Stimulated activated CD4-positive, alpha-beta T cell treated with anti-CD3 and anti-CD28 coated beads, TNF-alpha, amount 100 ng/mL, for 4 hours (primary cell): ENCODE measurements at regions not wholly inside any gene's neighbourhood (a gene's known extent, or its start where the extent isn't known, plus 50 kb on each side); places are given as distances from the start of the nearest gene placed in this dataset.

ENCODE experiments used
- DNase-seq, 3 experiments: peaks; one replicate each; pipeline ENCODE4 v3.0.0-alpha.2; 2020; ENCODE audit warnings: low read depth in 3 of 3

DNA sequence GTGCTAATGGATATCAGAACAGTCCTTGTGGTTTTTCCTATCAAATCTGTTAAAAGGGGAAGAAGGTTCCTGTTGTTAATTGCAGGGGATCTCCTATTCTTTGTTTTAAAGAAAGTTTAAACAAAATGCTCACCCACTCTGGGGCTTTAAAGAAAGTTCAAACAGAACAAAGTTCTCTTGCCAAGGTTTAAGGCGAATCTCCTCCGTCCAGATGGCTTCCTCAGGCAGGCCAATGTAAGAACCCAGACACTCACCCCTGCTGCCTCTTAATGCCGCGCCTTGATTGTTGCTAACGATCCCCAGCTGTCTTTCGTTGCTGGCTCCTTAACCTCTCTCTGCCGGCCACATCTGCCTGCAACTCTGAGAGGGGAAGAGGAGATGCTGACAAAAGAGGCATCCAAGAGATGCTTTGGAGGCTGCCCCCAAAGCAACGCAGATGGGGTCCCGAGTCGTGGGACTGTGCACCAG lies 235.0 kb upstream of the PRDM1 start:
- DNase-seq = no peak

DNA sequence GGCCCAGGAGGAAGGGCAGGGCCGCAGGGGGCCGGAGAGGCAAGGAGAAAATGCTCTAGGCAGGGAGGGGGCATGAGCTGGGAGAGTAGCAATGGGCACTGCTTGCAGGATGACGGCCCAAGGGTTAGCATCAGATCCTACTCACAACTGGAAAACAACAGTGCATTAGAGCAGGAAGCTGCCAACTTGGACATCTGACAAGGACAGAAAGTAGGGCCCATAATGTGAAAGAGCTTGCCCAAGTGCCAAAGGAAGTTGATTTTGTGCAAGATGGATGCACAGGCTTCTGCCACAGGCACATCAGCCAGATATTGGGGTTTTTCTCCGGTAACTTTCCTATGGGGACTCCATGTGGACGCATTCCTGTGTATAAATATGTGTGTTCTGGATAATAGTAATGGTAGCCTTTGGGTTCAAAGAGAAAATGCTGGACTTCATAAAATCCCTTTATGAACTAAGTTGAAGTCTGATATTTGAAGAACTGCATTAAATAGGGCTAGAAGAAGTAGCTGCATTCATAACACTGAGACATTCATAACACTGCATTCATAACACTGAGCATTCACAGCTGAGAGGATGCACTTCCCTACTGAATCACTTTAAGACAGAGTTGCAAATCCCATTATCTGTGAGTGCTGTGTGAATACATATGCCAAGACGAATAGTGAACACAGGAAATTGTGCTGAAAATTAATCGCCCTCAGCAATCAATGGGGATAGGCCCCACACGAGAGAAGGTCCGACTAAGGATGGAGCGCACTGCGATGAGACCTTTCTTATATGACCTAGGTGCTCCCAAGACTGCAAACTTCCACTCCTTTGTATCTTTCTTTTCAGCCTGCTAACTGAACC lies 235.6 kb upstream of the PRDM1 start:
- no peak for DNase-seq

DNA sequence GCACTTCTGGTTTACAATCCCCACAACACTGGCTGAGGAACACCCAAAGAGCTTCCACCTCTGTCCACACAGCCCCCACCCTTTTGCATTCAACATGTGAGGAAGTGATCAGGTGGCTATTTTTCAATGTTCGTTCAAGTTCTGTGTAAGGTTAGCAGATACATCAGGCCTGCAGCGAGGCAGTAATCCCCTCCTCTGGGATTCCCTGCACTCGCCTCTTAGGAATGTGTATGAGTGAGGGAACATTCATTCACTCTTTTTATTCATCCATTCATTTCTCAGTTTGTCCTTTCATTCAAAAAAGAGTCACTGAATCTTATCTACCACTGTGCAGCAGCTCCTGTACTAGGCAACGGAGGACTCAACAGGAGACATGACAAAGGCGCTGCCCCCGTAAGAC lies 236.4 kb upstream of the PRDM1 start:
- DNase-seq = no peak

DNA sequence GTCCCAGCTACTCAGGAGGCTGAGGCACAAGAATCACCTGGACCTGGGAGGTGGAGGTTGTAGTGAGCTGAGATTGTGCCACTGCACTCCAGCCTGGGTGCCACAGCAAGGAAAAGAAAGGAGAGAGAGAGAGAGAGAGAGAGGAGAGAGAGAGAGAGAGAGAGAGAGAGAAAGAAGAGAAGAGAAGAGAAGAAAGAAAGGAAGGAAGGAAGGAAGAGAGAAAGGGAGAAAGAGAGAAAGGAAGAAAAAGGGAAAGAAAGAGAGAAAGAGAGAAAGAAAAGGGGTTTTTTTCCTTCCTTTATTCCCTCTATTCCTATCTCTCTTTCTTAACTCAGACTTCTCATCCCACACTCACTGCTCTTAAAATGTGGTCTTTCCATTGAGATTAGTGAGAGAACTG lies 238.7 kb upstream of the PRDM1 start:
- DNase-seq = no peak

DNA sequence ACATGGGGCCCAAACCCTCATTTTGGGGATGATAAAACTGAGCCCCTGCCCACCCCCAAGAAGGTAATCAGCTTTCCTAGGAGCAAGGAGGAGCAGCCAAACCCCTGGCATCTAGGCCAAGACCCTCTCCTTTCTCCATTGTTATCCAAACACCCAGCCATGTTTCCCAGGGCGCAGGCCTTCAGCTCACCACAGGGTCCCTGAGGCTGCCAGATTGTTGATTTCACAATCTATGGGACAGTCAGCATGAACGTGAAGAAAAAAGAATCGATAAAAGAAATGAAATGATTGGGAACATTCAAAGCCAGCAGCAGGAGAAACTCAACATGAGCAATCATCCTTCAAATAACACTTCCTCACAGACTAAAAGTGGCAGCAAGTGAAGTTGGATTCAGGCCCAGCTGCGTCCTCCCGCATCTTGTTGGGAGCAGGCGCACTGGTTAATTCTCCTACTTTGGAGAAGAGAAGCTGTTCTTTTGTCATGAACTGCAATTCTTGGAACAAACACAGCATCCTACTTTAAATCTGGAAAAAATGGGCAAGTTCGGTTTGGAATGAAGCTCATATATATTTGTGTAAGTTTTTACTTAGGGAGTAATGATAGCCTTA lies 241.8 kb upstream of the PRDM1 start:
- no peak for DNase-seq

DNA sequence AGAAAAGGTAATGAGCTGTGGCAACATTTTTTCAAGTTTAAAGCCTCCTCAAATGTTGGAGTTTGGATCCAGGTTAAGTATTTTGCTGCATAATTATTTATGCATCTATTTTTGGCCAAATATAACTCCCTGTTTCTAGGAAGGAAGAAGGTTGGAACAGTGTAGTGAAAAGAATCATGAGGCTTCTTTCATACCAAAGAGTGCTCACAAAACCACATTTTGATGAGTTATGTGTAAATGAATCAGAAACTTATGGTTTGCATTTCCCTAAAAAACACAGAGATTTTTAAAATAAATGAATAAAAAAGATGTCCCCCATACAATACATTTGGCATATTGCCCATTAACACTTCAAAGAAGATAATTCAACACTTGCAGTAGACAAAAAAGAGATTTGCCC lies 246.9 kb upstream of the PRDM1 start:
- DNase-seq = no peak

DNA sequence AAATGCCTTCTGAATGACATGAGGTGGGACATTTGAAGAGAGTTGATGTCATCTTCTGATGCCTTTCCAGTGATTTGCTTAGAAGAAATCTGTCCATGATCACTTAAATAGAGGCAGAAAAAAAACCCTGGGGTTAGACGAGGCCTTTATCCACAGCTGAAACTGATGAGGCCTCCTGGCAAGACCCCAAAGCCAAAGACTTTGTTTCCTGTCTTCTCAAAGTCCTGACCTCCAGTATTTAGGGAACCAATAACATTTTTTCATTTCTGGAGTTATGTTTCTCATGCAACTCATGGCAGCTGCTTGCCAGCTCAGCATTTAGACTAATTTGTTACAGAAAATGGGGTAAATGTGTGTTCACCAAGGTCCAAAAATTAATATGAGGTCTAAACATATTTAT lies 248.0 kb upstream of the PRDM1 start:
- no peak for DNase-seq

DNA sequence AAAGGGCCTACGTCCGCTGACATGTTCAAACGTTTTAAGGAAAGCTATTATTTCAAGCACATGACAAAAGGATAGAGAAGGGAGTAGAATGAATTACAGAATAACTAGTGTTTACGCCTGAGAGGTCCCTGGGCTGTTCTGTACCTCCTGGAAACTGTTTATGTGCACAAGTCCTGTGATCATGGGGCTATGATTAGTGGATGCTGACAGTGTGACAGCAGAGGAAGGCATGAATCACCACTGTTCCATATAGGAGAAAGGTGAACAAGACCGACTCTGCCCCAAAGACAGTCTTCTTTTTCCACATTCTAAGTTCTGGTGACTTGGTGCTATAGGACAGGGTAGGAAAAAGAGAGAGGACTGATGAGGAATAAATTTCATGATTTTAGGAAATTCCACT lies 249.2 kb upstream of the PRDM1 start:
- no peak for DNase-seq

DNA sequence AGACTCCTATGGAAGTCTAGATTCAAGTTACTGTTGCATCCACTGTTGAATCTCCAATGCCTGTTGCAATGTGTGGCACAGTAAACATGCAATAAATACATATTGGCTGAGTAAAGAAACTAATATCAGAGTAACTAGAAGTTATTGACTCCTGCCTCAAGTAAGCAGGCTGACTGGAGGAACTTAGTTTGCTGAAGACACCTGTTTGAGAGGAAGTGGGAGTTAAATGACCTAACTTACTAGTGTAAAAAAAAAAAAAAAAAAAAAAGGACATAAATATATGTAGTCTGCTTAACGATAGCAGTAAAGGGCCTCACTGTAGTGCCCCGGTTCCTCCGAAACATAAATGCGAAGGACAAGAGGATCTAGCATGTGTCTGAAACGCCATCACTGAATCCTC lies 249.8 kb upstream of the PRDM1 start:
- DNase-seq = no peak

DNA sequence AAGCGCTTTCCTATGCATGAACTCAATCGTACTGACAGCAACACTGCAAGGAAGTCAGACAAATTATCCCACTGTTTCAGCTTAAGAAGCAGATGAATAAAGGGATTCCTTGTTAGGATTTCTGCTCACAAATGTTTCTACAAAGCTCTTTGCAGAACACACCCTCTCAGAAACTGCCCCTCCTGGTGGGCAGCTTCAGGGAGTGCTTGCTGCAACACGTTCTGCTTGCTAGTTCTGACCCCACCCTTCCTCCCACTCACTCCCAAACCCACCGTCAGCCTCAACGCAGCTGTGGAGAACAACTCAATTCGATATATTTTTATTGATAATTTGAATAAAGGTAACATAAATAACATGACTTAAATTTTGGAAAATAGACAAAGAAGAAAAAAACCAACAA lies 250.8 kb upstream of the PRDM1 start:
- DNase-seq = no peak

DNA sequence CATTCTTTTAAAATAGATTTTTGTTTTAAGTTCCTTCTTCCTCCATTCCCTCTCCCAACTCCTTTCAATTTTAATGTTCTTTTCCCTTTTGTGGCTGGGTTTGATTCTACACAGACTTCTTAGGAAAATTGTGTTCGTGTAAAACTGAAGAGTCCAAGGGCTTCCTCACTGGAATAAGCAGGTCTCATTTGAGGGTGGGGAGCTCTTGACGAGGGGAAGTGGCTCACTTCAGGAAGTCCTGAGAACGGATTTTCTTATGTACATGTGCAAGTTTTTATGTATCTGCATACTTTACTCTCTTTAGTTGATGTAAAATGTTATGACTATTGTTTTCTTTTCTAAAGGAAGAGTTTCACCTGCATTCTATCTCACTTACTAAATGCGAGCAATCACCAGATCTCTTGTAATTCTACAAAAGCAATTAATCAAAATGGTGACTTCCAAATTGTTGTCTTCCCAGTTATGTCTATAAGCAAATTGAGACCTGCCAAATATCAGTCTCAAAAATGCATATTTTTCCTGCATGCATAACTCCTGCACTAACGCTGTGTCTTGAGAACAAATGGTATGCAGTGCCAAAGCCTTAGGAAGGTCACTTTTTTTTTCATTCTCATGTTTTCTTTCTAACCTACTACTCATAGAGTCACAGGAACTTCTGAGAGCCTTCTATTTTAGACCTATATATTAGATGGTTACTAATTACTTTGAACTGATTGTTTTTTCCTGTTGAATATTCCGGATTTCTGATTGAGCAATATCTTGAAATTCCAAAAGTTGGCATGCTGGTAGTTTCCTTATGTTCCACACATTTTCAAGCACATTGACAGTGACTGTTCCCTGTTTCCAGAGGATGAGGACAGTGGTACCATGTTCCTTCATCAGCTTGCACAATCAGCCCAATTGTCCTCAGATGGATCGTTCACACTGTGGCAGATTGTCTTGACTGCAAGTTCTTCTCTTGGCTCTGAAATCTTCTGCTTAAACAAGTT lies 251.9 kb upstream of the PRDM1 start:
- DNase-seq = no peak

DNA sequence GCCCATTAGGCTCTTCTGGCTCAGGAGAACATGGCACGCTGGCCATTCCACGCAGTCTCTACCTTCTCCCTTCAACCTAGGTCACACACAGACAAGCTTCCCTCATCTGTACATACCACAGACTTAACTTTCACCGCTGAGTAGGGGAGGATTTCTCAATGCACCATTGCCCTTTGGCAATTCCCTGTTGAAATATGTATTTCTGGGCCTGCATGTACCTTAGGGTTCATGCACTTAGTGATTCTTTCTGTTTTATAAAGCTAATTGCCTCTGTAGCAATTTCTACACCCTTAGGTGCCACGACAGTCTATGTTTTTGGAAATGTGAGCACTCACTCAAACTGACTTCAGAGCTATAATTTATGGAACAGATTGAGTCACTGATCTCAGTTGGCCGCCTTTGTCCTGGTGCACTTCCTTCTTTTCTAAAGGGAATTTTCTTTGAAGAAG lies 253.8 kb upstream of the PRDM1 start:
- DNase-seq = no peak

DNA sequence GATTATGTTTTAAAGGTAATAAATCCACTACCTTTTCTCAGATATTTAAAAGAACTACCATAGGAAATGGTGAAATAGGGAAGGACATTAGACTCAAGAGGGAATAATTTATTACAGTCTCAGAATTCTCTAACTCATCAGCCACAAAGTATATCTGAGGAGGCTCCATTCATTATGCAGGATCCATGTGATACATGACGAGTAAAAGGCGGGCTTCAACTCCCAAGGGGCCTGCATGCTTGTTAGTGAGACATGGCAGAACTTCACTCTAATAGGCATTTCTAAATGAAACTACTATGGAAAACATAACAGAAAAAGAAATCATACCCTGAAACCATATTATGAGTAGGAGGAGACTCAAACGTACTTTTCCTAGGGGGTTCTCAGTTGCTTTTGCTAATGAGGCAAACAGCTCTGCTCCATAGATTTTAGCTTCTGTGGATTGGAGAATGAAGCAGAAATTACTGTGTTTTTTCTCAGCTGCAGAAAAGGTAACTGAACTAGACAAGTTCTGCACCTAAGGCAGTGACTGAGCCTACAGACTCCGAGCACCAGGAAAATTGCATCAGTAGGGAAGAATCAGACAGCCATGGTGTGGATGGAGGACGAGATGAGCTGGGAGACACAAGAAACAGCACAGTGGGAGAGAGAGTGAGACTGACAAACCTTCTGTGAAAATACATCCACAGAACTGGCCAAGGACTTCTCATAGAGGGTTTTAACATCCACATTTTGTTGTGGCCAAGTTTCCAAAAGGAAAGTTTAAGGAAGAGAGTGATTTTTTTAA lies 254.6 kb upstream of the PRDM1 start:
- no peak for DNase-seq

DNA sequence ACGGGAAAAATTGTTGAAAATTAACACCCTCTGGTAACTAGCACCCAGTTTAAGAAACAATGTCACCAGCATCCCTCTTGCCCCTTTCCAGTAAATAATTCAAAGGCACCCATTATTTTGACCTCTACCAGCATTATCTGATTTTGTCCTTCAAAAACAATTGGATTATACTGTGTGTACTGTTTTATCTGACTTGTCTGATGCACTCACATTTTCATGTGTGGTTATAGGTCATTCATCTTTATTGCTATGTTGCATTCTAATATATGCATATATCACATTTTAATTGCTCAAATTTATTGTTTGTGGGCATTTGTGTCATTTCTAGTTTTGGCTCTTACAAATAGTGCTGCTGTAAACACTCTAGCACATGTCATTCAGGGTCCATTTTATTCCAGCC lies 260.9 kb upstream of the PRDM1 start:
- DNase-seq = no peak

DNA sequence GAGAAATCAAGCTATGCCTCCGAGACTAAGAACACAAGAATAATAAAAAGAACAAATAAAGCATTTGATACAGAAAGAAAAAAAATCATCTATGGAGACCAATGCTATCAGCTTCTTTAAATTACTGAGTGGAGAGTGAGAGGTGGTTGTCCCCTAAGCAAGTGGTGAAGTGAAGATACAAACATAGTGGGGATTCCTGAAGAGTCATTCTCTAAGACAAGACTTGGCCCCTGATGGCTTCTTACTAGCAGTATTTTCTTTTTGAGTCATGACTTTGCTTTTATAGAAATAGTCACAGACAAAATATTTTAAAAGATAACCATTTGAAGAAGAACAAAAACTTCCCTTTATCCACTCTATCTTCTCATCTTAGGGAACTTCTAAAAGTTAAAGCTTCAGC lies 261.4 kb upstream of the PRDM1 start:
- DNase-seq = no peak

DNA sequence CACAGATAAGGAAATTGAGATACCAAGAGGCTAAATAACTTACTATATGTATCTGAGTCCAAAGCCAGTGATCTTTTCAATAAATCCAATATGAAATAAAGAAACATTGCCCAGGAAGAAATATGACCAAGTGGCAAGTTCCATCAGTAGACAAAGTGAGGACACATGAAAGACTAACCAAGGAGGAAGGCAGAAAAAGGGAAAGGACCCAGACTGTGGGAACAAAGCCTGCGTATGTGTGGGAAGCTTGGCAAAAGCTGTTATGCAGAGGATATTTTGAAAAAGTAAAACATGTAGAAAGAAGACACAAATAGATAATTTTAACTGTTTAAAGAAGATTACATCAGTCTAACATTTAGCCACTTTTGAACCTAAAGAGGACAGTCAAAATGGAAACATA lies 264.4 kb upstream of the PRDM1 start:
- DNase-seq = no peak

DNA sequence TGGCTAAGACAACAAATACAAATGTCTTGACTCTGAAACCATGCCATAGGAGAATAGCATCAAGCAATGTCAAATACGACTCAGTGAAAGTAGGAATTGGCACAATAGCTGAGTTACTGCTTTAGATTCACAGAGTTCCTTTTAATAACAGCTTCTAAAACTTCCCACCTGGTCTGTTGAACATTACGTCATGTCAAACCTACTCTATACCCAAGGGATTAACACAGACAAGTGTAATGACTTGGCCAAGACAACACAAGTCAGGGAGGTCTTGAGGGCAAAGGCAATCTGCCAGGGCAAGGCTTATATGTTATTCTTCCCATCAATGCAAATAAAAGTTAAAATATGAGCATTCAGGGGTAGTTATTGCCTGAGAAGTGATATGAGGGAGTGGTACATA lies 265.1 kb upstream of the PRDM1 start:
- DNase-seq = no peak

DNA sequence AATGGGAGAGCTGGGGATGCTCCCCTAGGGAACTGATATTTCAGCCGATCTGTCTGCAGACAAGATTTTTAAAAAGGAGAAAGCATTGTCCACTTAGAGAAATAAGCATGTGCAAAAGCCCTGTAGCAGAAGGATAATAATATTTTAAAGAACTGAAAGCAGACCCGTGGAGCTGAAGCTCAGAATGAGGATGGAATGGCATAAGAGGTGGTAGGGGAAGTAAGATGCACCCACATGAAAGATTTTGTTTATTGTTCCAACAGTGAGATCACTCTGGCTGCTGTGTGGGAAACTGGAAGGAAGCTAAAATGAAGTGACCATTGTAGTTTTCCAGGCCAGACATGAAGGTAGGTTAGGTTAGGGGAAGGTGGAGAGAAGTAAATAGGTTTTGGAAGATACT lies 266.4 kb upstream of the PRDM1 start:
- DNase-seq = no peak

DNA sequence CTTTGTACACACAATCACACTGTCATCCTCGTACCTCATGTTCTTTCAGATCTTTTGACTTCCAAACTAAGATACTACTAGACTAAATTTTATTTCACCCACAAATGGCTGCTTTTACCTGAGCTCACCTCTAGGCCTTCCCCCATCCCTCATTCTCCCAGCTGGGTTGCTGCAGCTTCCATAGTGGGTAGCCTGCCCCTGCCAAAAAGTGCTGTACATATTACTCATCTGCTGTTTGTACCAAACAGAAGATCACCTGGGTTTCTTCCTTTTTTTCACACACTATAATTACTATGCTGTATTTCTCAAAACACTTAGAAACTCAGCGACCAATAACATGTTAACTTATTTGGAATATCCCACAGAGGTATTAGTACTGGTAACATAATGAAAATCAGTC lies 267.6 kb upstream of the PRDM1 start:
- no peak for DNase-seq

DNA sequence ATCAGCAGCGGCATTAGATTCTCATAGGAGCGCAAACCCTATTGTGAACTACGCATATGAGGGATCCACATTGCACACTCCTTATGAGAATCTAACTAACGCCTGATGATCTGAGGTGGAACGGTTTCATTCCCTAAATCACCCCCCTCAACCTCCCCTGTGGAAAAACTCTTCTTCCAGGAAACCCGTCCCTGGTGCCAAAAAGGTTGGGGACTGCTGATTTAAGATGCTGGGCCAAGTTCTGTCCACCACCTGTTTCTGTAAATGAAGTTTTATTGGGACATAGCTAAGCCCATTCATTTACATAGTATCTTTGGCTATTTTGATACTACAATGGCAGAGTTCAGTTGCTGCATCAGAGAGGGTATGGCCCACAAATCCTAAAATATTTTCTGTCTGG lies 268.2 kb upstream of the PRDM1 start:
- no peak for DNase-seq

DNA sequence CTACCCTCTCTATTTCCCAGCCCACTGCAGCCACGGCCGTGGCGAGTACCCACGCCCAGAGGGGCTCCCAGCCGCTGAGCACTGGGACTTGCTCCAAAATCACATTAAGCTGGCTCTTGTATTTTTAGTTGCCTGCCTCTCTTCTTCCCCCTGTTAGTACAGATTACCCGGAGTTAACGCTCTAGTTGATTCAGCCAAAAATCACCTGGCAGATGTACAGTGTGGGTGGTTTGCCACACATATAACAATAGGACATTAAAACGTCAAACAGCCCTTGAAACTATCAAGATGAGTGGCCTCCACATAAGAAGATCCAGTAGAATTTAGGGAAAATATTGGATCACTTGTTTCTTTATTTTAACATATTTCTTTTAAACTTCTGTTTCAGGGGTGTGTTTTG lies 268.8 kb upstream of the PRDM1 start:
- DNase-seq = no peak

DNA sequence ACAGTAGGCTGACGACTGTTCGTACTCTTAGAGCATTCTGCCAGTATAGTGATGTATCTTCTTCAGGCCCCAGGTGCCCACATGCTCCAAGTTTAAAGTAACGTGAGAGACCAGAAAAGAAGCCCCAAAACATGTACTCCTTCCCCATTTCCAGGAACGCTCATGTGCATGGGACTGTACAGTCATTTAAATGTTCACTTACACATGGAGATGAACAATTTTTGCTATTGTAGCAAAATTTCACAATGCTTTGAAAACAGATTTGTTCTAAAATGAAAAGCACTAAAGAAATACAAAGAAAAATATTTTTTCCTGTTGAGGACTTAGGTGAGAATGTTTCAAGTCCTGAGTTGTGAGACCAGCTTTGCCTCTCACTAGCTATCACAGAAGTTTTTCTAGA lies 269.3 kb upstream of the PRDM1 start:
- no peak for DNase-seq
